HG02973 (cell line): ENCODE measurements at regions not wholly inside any gene's neighbourhood (a gene's known extent, or its start where the extent isn't known, plus 50 kb on each side); places are given as distances from the start of the nearest gene placed in this dataset.
"Not testable (repeated sequence)": the region's sequence is repeated elsewhere in the genome, so short reads cannot be mapped to it uniquely, and the experiment has no call there.

Experiments used
- ATAC-seq: cut with Tn5 transposase; IDR thresholded peaks from one replicate; pipeline ENCODE4 v1.9.1; 2021; ENCODE audit warnings: moderate library complexity; ENCODE audit not compliant: unreplicated experiment

GRCh38 chr1:73100216-73100615, 817.9 kb upstream of the NEGR1 start:
- ATAC-seq = no peak

- no peak for ATAC-seq
These were observed 815.6 kb upstream of the NEGR1 start for GRCh38 chr1:73097917-73098316.

GRCh38 chr1:73096841-73097240, 814.5 kb upstream of the NEGR1 start:
- no peak for ATAC-seq

GRCh38 chr1:73092383-73092782, 810.0 kb upstream of the NEGR1 start:
- no peak for ATAC-seq

GRCh38 chr1:73066866-73067265, 784.5 kb upstream of the NEGR1 start:
- no peak for ATAC-seq

GRCh38 chr1:73065339-73066041, 783.2 kb upstream of the NEGR1 start:
- no peak for ATAC-seq

- no peak for ATAC-seq
These were observed 774.5 kb upstream of the NEGR1 start for GRCh38 chr1:73056826-73057225.

- ATAC-seq = no peak
These were observed 762.1 kb upstream of the NEGR1 start for GRCh38 chr1:73044241-73045036.

- ATAC-seq = no peak
These were observed 760.1 kb upstream of the NEGR1 start for GRCh38 chr1:73042403-73042802.

- ATAC-seq = no peak
These were observed 758.5 kb upstream of the NEGR1 start for GRCh38 chr1:73040811-73041210.

GRCh38 chr1:73034271-73034670, 751.9 kb upstream of the NEGR1 start:
- no peak for ATAC-seq

GRCh38 chr1:73033640-73034039, 751.3 kb upstream of the NEGR1 start:
- ATAC-seq = no peak

GRCh38 chr1:73029571-73029970, 747.2 kb upstream of the NEGR1 start:
- no peak for ATAC-seq

GRCh38 chr1:73026114-73026513, 743.8 kb upstream of the NEGR1 start:
- ATAC-seq = no peak

- no peak for ATAC-seq
These were observed 727.6 kb upstream of the NEGR1 start for GRCh38 chr1:73009938-73010337.

- no peak for ATAC-seq
These were observed 727.0 kb upstream of the NEGR1 start for GRCh38 chr1:73009311-73009710.

- ATAC-seq = no peak
These were observed 715.3 kb upstream of the NEGR1 start for GRCh38 chr1:72997624-72998023.

GRCh38 chr1:72997041-72997440, 714.7 kb upstream of the NEGR1 start:
- ATAC-seq = no peak

- not testable (repeated sequence) for ATAC-seq
These were observed 705.5 kb upstream of the NEGR1 start for GRCh38 chr1:72987871-72988270.

GRCh38 chr1:72986591-72987290, 704.4 kb upstream of the NEGR1 start:
- no peak for ATAC-seq

GRCh38 chr1:72985024-72985423, 702.7 kb upstream of the NEGR1 start:
- not testable (repeated sequence) for ATAC-seq

- not testable (repeated sequence) for ATAC-seq
These were observed 700.7 kb upstream of the NEGR1 start for GRCh38 chr1:72983011-72983410.
